ENCODE measurements at regions not wholly inside any gene's neighbourhood (a gene's known extent, or its start where the extent isn't known, plus 50 kb on each side); places are given as distances from the start of the nearest gene placed in this dataset.

GRCh38 chr10:123535386-123535785 lies 130.8 kb upstream of the GPR26 start:
- TF ChIP-seq CTCF (IDR thresholded peaks at IDR 0.05): no peak
- ATAC-seq (ENCODE audit: low FRiP score): no peak
- DNase-seq (ENCODE audit: low spot score): no peak

- DNase-seq (ENCODE audit: low spot score): no peak
- ATAC-seq (ENCODE audit: low FRiP score): no peak
Measured at GRCh38 chr10:123536176-123536845, 129.8 kb upstream of the GPR26 start.

GRCh38 chr10:123537188-123537961 lies 128.8 kb upstream of the GPR26 start:
- DNase-seq (ENCODE audit: low spot score) (no peak), ATAC-seq (ENCODE audit: low FRiP score) (no peak)
- no peak for TF ChIP-seq CTCF (IDR thresholded peaks at IDR 0.05)

More at GRCh38 chr10:123536176-123536845, 129.8 kb upstream of the GPR26 start:
- no peak for TF ChIP-seq CTCF (IDR thresholded peaks at IDR 0.05)

- TF ChIP-seq CTCF (IDR thresholded peaks at IDR 0.05): no peak
- ATAC-seq (ENCODE audit: low FRiP score) (no peak), DNase-seq (ENCODE audit: low spot score) (no peak)
Measured at GRCh38 chr10:123538401-123539320, 127.5 kb upstream of the GPR26 start.

- ATAC-seq (ENCODE audit: low FRiP score) (no peak), DNase-seq (ENCODE audit: low spot score) (no peak)
- no peak for TF ChIP-seq CTCF (IDR thresholded peaks at IDR 0.05)
Measured at GRCh38 chr10:123544986-123545385, 121.2 kb upstream of the GPR26 start.

- TF ChIP-seq CTCF (IDR thresholded peaks at IDR 0.05): no peak
- ATAC-seq (ENCODE audit: low FRiP score) (no peak), DNase-seq (ENCODE audit: low spot score) (no peak)
Measured at GRCh38 chr10:123548770-123549169, 117.4 kb upstream of the GPR26 start.

Data from omental fat pad (tissue), 3 donors.